Mesenchymal stem cell (in vitro differentiated cells and primary cell): ENCODE measurements at regions not wholly inside any gene's neighbourhood (a gene's known extent, or its start where the extent isn't known, plus 50 kb on each side); places are given as distances from the start of the nearest gene placed in this dataset.

Experiments used
- DNase-seq: peaks from one replicate; pipeline ENCODE4 v3.0.0-alpha.2; 2013
- H2AFZ ChIP-seq: one replicate; pipeline ENCODE4 v1.6.1; 2013; ENCODE audit warnings: low read depth, mild to moderate bottlenecking, control low read depth, inconsistent platforms, low read length, moderate library complexity
- H2AK5ac ChIP-seq: 2 replicates; pipeline ENCODE4 v1.6.1; 2013; ENCODE audit warnings: low read length, moderate library complexity, mild to moderate bottlenecking, inconsistent platforms; ENCODE audit not compliant: severe bottlenecking
- H2BK120ac ChIP-seq: one replicate; pipeline ENCODE4 v1.6.1; 2013; ENCODE audit warnings: low read depth, mild to moderate bottlenecking, inconsistent platforms, low read length, moderate library complexity
- H2BK12ac ChIP-seq, 2 experiments: one replicate each; pipeline ENCODE4 v1.6.1; 2013; ENCODE audit warnings: inconsistent platforms in 2 of 2, low read length in 2 of 2, mild to moderate bottlenecking in 2 of 2, moderate library complexity in 2 of 2, control low read depth in 1 of 2
- H2BK15ac ChIP-seq: one replicate; pipeline ENCODE4 v1.6.1; 2013; ENCODE audit warnings: mild to moderate bottlenecking, low read depth, inconsistent platforms; ENCODE audit not compliant: poor library complexity, severe bottlenecking
- H2BK5ac ChIP-seq: 2 replicates; pipeline ENCODE4 v1.6.1; 2013; ENCODE audit warnings: low read depth, mild to moderate bottlenecking, low read length, control low read depth, inconsistent platforms; ENCODE audit not compliant: poor library complexity, severe bottlenecking
- H3K14ac ChIP-seq, 2 experiments: one replicate each; pipeline ENCODE4 v1.6.1; 2013; ENCODE audit warnings: inconsistent platforms in 2 of 2, low read length in 2 of 2, control low read depth in 1 of 2, mild to moderate bottlenecking in 1 of 2, moderate library complexity in 1 of 2
- H3K18ac ChIP-seq, 2 experiments: one replicate each; pipeline ENCODE4 v1.6.1; 2013; ENCODE audit warnings: inconsistent platforms in 2 of 2, low read length in 2 of 2, control low read depth in 1 of 2, low read depth in 1 of 2, mild to moderate bottlenecking in 1 of 2
- H3K23ac ChIP-seq, 2 experiments: one replicate each; pipeline ENCODE4 v1.6.1; 2013; ENCODE audit warnings: inconsistent platforms in 2 of 2, low read length in 2 of 2, mild to moderate bottlenecking in 2 of 2, moderate library complexity in 2 of 2, control low read depth in 1 of 2
- H3K27ac ChIP-seq: 2 replicates; pipeline ENCODE4 v1.5.1; 2013; ENCODE audit warnings: mild to moderate bottlenecking, moderate library complexity, low read length, control low read depth, inconsistent platforms; ENCODE audit not compliant: poor library complexity, severe bottlenecking
- H3K27me3 ChIP-seq, 2 experiments: 2 replicates each; pipeline versions ENCODE4 v1.6.1 to v1.7.0; 2013; ENCODE audit warnings: low read length in 2 of 2, mild to moderate bottlenecking in 2 of 2, moderate library complexity in 2 of 2, control low read depth in 1 of 2, inconsistent platforms in 1 of 2; ENCODE audit not compliant: control insufficient read depth in 1 of 2, insufficient read depth in 1 of 2
- H3K36me3 ChIP-seq, 2 experiments: 2 replicates each; pipeline versions ENCODE4 v1.6.1 to v1.7.0; 2013; ENCODE audit warnings: low read length in 2 of 2, control low read depth in 1 of 2, inconsistent platforms in 1 of 2, low read depth in 1 of 2, mild to moderate bottlenecking in 1 of 2; ENCODE audit not compliant: insufficient read depth in 2 of 2, control insufficient read depth in 1 of 2
- H3K4ac ChIP-seq, 2 experiments: one replicate each; pipeline ENCODE4 v1.6.1; 2013; ENCODE audit warnings: inconsistent platforms in 2 of 2, low read length in 2 of 2, mild to moderate bottlenecking in 2 of 2, moderate library complexity in 2 of 2, control low read depth in 1 of 2, low read depth in 1 of 2
- H3K4me1 ChIP-seq: 2 replicates; pipeline ENCODE4 v1.6.1; 2013; ENCODE audit warnings: low read depth, low read length, control low read depth; ENCODE audit not compliant: control insufficient read depth, insufficient read depth
- H3K4me2 ChIP-seq: 2 replicates; pipeline ENCODE4 v1.6.1; 2013; ENCODE audit warnings: low read length, mild to moderate bottlenecking, inconsistent platforms; ENCODE audit not compliant: poor library complexity, severe bottlenecking
- H3K4me3 ChIP-seq, 2 experiments: 2 replicates each; pipeline versions ENCODE4 v1.5.1 to v1.7.0; 2013; ENCODE audit warnings: low read length in 2 of 2, mild to moderate bottlenecking in 2 of 2, control low read depth in 1 of 2, low read depth in 1 of 2; ENCODE audit not compliant: insufficient read depth in 1 of 2
- H3K79me1 ChIP-seq: replicated peaks from 2 replicates; pipeline ENCODE4 v1.6.1; 2013; ENCODE audit warnings: mild to moderate bottlenecking, control low read depth, low read length, inconsistent platforms; ENCODE audit not compliant: poor library complexity, severe bottlenecking
- H3K9ac ChIP-seq: 2 replicates; pipeline ENCODE4 v1.7.0; 2013; ENCODE audit warnings: mild to moderate bottlenecking, low read length, moderate library complexity
- H3K9me3 ChIP-seq: 2 replicates; pipeline ENCODE4 v1.7.0; 2013; ENCODE audit warnings: mild to moderate bottlenecking, low read length; ENCODE audit not compliant: control insufficient read depth
- H4K8ac ChIP-seq: one replicate; pipeline ENCODE4 v1.6.1; 2013; ENCODE audit warnings: inconsistent platforms, mild to moderate bottlenecking, low read length, moderate library complexity
- H4K91ac ChIP-seq: one replicate; pipeline ENCODE4 v1.6.1; 2013; ENCODE audit warnings: mild to moderate bottlenecking, low read length, inconsistent platforms
- WGBS: methylation state at CpG from one replicate; pipeline ENCODE4 v1.1.7; 2013; ENCODE audit warnings: mixed read lengths; 5-methylcytosine and 5-hydroxymethylcytosine counted together

GRCh38 chr22:49078076-49078710, 749.5 kb downstream of the BRD1 start:
- Histone ChIP-seq H3K4me2 (no peak overlapping the region), H3K9ac (no peak overlapping the region), H3K4me1 (no peaks in the 10 kb centered on the region), H3K79me1 (no peaks in the 10 kb centered on the region), H2BK5ac (no peak overlapping the region), H3K23ac (no peak overlapping the region), H3K18ac (no peak overlapping the region), H3K4ac (no peak overlapping the region), H3K27ac (no peak overlapping the region), H4K91ac (no peak overlapping the region), H3K4me3 (no peak overlapping the region), H2AK5ac (no peak overlapping the region), H3K27me3 (peaks cover 0 to 3% of the 10 kb centered on the region in 2 experiments), H2BK120ac (no peak overlapping the region), H3K14ac (no peak overlapping the region), H2AFZ (no peak overlapping the region), H4K8ac (no peak overlapping the region), H2BK15ac (no peak overlapping the region), H3K9me3 (no peaks in the 10 kb centered on the region), H2BK12ac (no peak overlapping the region), H3K36me3 (no peaks in the 10 kb centered on the region)
- no peak for DNase-seq
- 81% methylated on average over 26 of the region's 26 CpGs for WGBS

GRCh38 chr22:49077586-49077985, 750.1 kb downstream of the BRD1 start:
- Histone ChIP-seq H2AK5ac (no peak overlapping the region), H2AFZ (no peak overlapping the region), H2BK120ac (no peak overlapping the region), H3K9me3 (no peaks in the 10 kb centered on the region), H4K8ac (no peak overlapping the region), H3K4ac (no peak overlapping the region), H4K91ac (no peak overlapping the region), H3K4me2 (no peak overlapping the region), H3K79me1 (no peaks in the 10 kb centered on the region), H2BK5ac (no peak overlapping the region), H3K23ac (no peak overlapping the region), H3K4me1 (no peaks in the 10 kb centered on the region), H2BK12ac (no peak overlapping the region), H3K9ac (no peak overlapping the region), H3K4me3 (no peak overlapping the region), H2BK15ac (no peak overlapping the region), H3K18ac (no peak overlapping the region), H3K36me3 (no peaks in the 10 kb centered on the region), H3K27me3 (peaks cover 0 to 3% of the 10 kb centered on the region in 2 experiments), H3K14ac (no peak overlapping the region), H3K27ac (no peak overlapping the region)
- DNase-seq, result no peak
- 55% methylated on average over 10 of the region's 11 CpGs for WGBS

GRCh38 chr22:49077036-49077393, 750.7 kb downstream of the BRD1 start:
- H3K4ac ChIP-seq, result no peak overlapping the region
- DNase-seq, result no peak
- no peaks in the 10 kb centered on the region for H3K4me1 ChIP-seq
- H2BK5ac ChIP-seq, result no peak overlapping the region
- peaks cover 0 to 1% of the 10 kb centered on the region in 2 experiments for H3K27me3 ChIP-seq
- H3K9ac ChIP-seq, result no peak overlapping the region
- no peak overlapping the region for H4K8ac ChIP-seq
- H2BK12ac ChIP-seq, result no peak overlapping the region
- H3K36me3 ChIP-seq, result no peaks in the 10 kb centered on the region
- no peak overlapping the region for H2AFZ ChIP-seq
- no peak overlapping the region for H3K14ac ChIP-seq
- no peaks in the 10 kb centered on the region for H3K79me1 ChIP-seq
- no peak overlapping the region for H2BK120ac ChIP-seq
- no peak overlapping the region for H3K4me3 ChIP-seq
- no peak overlapping the region for H3K4me2 ChIP-seq
- no peak overlapping the region for H3K23ac ChIP-seq
- H3K9me3 ChIP-seq, result no peaks in the 10 kb centered on the region
- H4K91ac ChIP-seq, result no peak overlapping the region
- no peak overlapping the region for H3K18ac ChIP-seq
- H3K27ac ChIP-seq, result no peak overlapping the region
- H2BK15ac ChIP-seq, result no peak overlapping the region
- 66% methylated on average over 4 of the region's 5 CpGs for WGBS
- H2AK5ac ChIP-seq, result no peak overlapping the region

GRCh38 chr22:49076300-49077035, 751.2 kb downstream of the BRD1 start:
- H4K8ac ChIP-seq, result no peak overlapping the region
- no peak overlapping the region for H3K27ac ChIP-seq
- H3K4ac ChIP-seq, result no peak overlapping the region
- H2BK12ac ChIP-seq, result no peak overlapping the region
- no peak overlapping the region for H2BK15ac ChIP-seq
- no peak overlapping the region for H2AFZ ChIP-seq
- H3K27me3 ChIP-seq, result no peaks in the 10 kb centered on the region
- no peak overlapping the region for H3K9ac ChIP-seq
- no peaks in the 10 kb centered on the region for H3K9me3 ChIP-seq
- no peak overlapping the region for H2AK5ac ChIP-seq
- no peak overlapping the region for H3K4me3 ChIP-seq
- H3K36me3 ChIP-seq, result no peaks in the 10 kb centered on the region
- 81% methylated on average over 11 of the region's 16 CpGs for WGBS
- no peak overlapping the region for H2BK120ac ChIP-seq
- H3K14ac ChIP-seq, result no peak overlapping the region
- no peak overlapping the region for H3K4me2 ChIP-seq
- H4K91ac ChIP-seq, result no peak overlapping the region
- DNase-seq, result no peak
- H3K23ac ChIP-seq, result no peak overlapping the region
- H3K79me1 ChIP-seq, result no peaks in the 10 kb centered on the region
- no peak overlapping the region for H2BK5ac ChIP-seq
- H3K18ac ChIP-seq, result no peak overlapping the region
- H3K4me1 ChIP-seq, result no peaks in the 10 kb centered on the region
